Adrenal gland (tissue), 5 donors: ENCODE measurements at regions not wholly inside any gene's neighbourhood (a gene's known extent, or its start where the extent isn't known, plus 50 kb on each side); places are given as distances from the start of the nearest gene placed in this dataset.

Source experiments
- CTCF ChIP-seq, 6 experiments: fragments of 450-650 bp in 4 of 6; fragments of 200-600 bp in 2 of 6; sonication (generic) in 1 of 6; IDR thresholded peaks; 1 replicate in 5 of 6; 2 replicates in 1 of 6; pipeline versions ENCODE4 v1.5.1 to v1.8.0; 2016 to 2021; ENCODE audit warnings: antibody characterized with exemption in 6 of 6, mild to moderate bottlenecking in 2 of 6, moderate library complexity in 1 of 6
- POLR2A ChIP-seq, 2 donors: fragments of 450-650 bp; IDR thresholded peaks; one replicate each; pipeline ENCODE4 v1.6.1; 2017; ENCODE audit warnings: antibody characterized with exemption in 2 of 2, mild to moderate bottlenecking in 2 of 2, moderate library complexity in 1 of 2
- donor health status: DM: no; HTN: no; CAD: no.

- no peak for TF ChIP-seq CTCF (IDR thresholded peaks at IDR 0.05)
- TF ChIP-seq POLR2A (IDR thresholded peaks at IDR 0.05), result no peak
Measured at GRCh38 chr10:28378986-28379585, 76.2 kb upstream of the MPP7 start.
